Naive thymus-derived CD4-positive, alpha-beta T cell (primary cell): ENCODE measurements at regions not wholly inside any gene's neighbourhood (a gene's known extent, or its start where the extent isn't known, plus 50 kb on each side); places are given as distances from the start of the nearest gene placed in this dataset.

ENCODE experiments used
- ATAC-seq: fragments of 150-1000 bp; cut with Tn5 transposase; 2 replicates; pipeline ENCODE4 v1.10.0; 2021; ENCODE audit warnings: mild to moderate bottlenecking, moderate library complexity
- CTCF ChIA-PET: fragments of 350-600 bp; sonication (Branson Sonifier 250); formaldehyde crosslinking; loops from one replicate; lab custom pipeline; 2021; ENCODE audit warnings: antibody characterized with exemption; lab: Charles Lee
- POLR2A ChIA-PET: fragments of 350-600 bp; sonication (Branson Sonifier 250); formaldehyde crosslinking; loops from one replicate; lab custom pipeline; 2021; ENCODE audit warnings: antibody characterized with exemption, inconsistent platforms; lab: Charles Lee
- DNase-seq, 9 donors: peaks; one replicate each; pipeline versions ENCODE4 v3.0.0 to v3.0.0-alpha.2; 2020 to 2022; ENCODE audit warnings: mixed read lengths in 1 of 9
- H3K27ac ChIP-seq: one replicate; pipeline ENCODE4 v1.7.0; 2013; ENCODE audit warnings: mild to moderate bottlenecking, low read depth, low read length, moderate library complexity
- H3K27me3 ChIP-seq, 2 donors: one replicate each; pipeline ENCODE4 v1.7.0; 2013; ENCODE audit warnings: low read length in 2 of 2, mild to moderate bottlenecking in 2 of 2, moderate library complexity in 2 of 2; ENCODE audit not compliant: control insufficient read depth in 2 of 2, insufficient read depth in 2 of 2
- H3K36me3 ChIP-seq, 3 experiments: 1 replicate in 2 of 3; 2 replicates in 1 of 3; pipeline ENCODE4 v1.7.0; 2013; ENCODE audit warnings: low read length in 3 of 3, mild to moderate bottlenecking in 3 of 3, moderate library complexity in 1 of 3; ENCODE audit not compliant: insufficient read depth in 3 of 3, control insufficient read depth in 2 of 3
- H3K4me1 ChIP-seq, 2 donors: one replicate each; pipeline ENCODE4 v1.7.0; 2013; ENCODE audit warnings: low read length in 2 of 2, mild to moderate bottlenecking in 2 of 2, moderate library complexity in 1 of 2; ENCODE audit not compliant: control insufficient read depth in 2 of 2, insufficient read depth in 2 of 2
- H3K4me3 ChIP-seq: 2 replicates; pipeline ENCODE4 v1.7.0; 2013; ENCODE audit warnings: mild to moderate bottlenecking, low read length
- H3K9me3 ChIP-seq, 3 experiments: 1 replicate in 2 of 3; 2 replicates in 1 of 3; pipeline ENCODE4 v1.7.0; 2013; ENCODE audit warnings: low read length in 3 of 3; ENCODE audit not compliant: control insufficient read depth in 2 of 3
- H3K27ac Mint-ChIP-seq, 9 donors: one replicate each; pipeline ENCODE4 v1.8.0; 2020 to 2022; ENCODE audit warnings: mixed read lengths in 9 of 9, mild to moderate bottlenecking in 8 of 9, moderate library complexity in 5 of 9, inconsistent platforms in 2 of 9
- H3K27me3 Mint-ChIP-seq, 5 donors: one replicate each; pipeline ENCODE4 v1.8.0; 2021 to 2022; ENCODE audit warnings: mixed read lengths in 5 of 5, mild to moderate bottlenecking in 1 of 5
- H3K36me3 Mint-ChIP-seq, 5 donors: one replicate each; pipeline ENCODE4 v1.8.0; 2020 to 2022; ENCODE audit warnings: mixed read lengths in 5 of 5, mild to moderate bottlenecking in 3 of 5, inconsistent platforms in 1 of 5
- H3K4me1 Mint-ChIP-seq, 7 donors: one replicate each; pipeline ENCODE4 v1.8.0; 2020 to 2022; ENCODE audit warnings: mixed read lengths in 7 of 7, mild to moderate bottlenecking in 3 of 7, inconsistent platforms in 1 of 7
- H3K4me3 Mint-ChIP-seq, 10 donors: one replicate each; pipeline ENCODE4 v1.8.0; 2020 to 2022; ENCODE audit warnings: mild to moderate bottlenecking in 10 of 10, mixed read lengths in 10 of 10, moderate library complexity in 6 of 10, inconsistent platforms in 2 of 10
- H3K9me3 Mint-ChIP-seq, 11 donors: one replicate each; pipeline ENCODE4 v1.8.0; 2020 to 2022; ENCODE audit warnings: mixed read lengths in 11 of 11, mild to moderate bottlenecking in 4 of 11, inconsistent platforms in 1 of 11, moderate library complexity in 1 of 11
- intact Hi-C, 2 donors: fragments of 100-400 bp; cut with micrococcal nuclease; formaldehyde crosslinking; loops; one replicate each; pipeline ENCODE4 v1.15.1; 2023

GRCh38 chr18:8479789-8480188 is 129.4 kb upstream of the RAB12 start:
- H3K27me3 ChIP-seq, result no peaks in the 10 kb centered on the region
- DNase-seq (no peak), ATAC-seq (no peak)
- H3K9me3 ChIP-seq, result no peaks in the 10 kb centered on the region
- CTCF ChIA-PET, result no interaction called here
- no peak overlapping the region for H3K27ac ChIP-seq
- peaks cover 4 to 48% (median 24%) of the 10 kb centered on the region in 5 donors for H3K27me3 Mint-ChIP-seq
- H3K27ac Mint-ChIP-seq, result no peak overlapping the region
- H3K36me3 ChIP-seq, result no peaks in the 10 kb centered on the region
- H3K4me1 ChIP-seq, result no peaks in the 10 kb centered on the region
- H3K9me3 Mint-ChIP-seq, result peaks cover 0 to 5% (median 0%) of the 10 kb centered on the region in 11 donors
- peaks cover 0 to 6% (median 0%) of the 10 kb centered on the region in 7 donors for H3K4me1 Mint-ChIP-seq
- intact Hi-C loops, result loop anchor here (2.0 kb wide), 1 partner anchor 509 kb away; no protein-coding TSS in a partner anchor
- no peak overlapping the region for H3K4me3 Mint-ChIP-seq
- H3K4me3 ChIP-seq, result no peak overlapping the region
- no peaks in the 10 kb centered on the region for H3K36me3 Mint-ChIP-seq
- POLR2A ChIA-PET, result interaction anchor here (0.6 kb wide), 1 partner anchor 925 kb away, joined by 3 read pairs; no protein-coding TSS in a partner anchor

- POLR2A ChIA-PET, result no interaction called here
- Mint-ChIP-seq H3K4me3 (no peak overlapping the region), H3K36me3 (no peaks in the 10 kb centered on the region), H3K27ac (no peak overlapping the region), H3K4me1 (peaks cover 0 to 6% (median 0%) of the 10 kb centered on the region in 7 donors), H3K27me3 (peaks cover 2 to 47% (median 24%) of the 10 kb centered on the region in 5 donors), H3K9me3 (peaks cover 0 to 5% (median 0%) of the 10 kb centered on the region in 11 donors)
- Histone ChIP-seq H3K27me3 (no peaks in the 10 kb centered on the region), H3K4me3 (no peak overlapping the region), H3K4me1 (no peaks in the 10 kb centered on the region), H3K9me3 (no peaks in the 10 kb centered on the region), H3K27ac (no peak overlapping the region), H3K36me3 (no peaks in the 10 kb centered on the region)
- intact Hi-C loops, result no loop called here
- DNase-seq (no peak), ATAC-seq (no peak)
- CTCF ChIA-PET, result no interaction called here
These were observed 128.5 kb upstream of the RAB12 start for GRCh38 chr18:8480506-8481328.

- Histone ChIP-seq H3K4me1 (no peaks in the 10 kb centered on the region), H3K27ac (no peak overlapping the region), H3K27me3 (no peaks in the 10 kb centered on the region), H3K9me3 (no peaks in the 10 kb centered on the region), H3K36me3 (no peaks in the 10 kb centered on the region), H3K4me3 (no peak overlapping the region)
- Mint-ChIP-seq H3K4me1 (no peaks in the 10 kb centered on the region), H3K9me3 (peaks cover 0 to 3% (median 0%) of the 10 kb centered on the region in 11 donors), H3K27ac (no peak overlapping the region), H3K27me3 (peaks cover 5 to 24% (median 8%) of the 10 kb centered on the region in 5 donors), H3K36me3 (no peaks in the 10 kb centered on the region), H3K4me3 (no peak overlapping the region)
- CTCF ChIA-PET, result no interaction called here
- POLR2A ChIA-PET, result no interaction called here
- no peak for DNase-seq
- ATAC-seq, result no peak
- intact Hi-C loops, result no loop called here
These were observed 124.3 kb upstream of the RAB12 start for GRCh38 chr18:8484951-8485350.

- no peaks in the 10 kb centered on the region for H3K27me3 ChIP-seq
- Mint-ChIP-seq H3K27me3 (peaks cover 3 to 19% (median 6%) of the 10 kb centered on the region in 5 donors), H3K36me3 (no peaks in the 10 kb centered on the region), H3K9me3 (peaks cover 0 to 4% (median 1%) of the 10 kb centered on the region in 11 donors), H3K4me3 (no peak overlapping the region), H3K27ac (no peak overlapping the region), H3K4me1 (no peaks in the 10 kb centered on the region)
- H3K4me1 ChIP-seq, result no peaks in the 10 kb centered on the region
- no peak overlapping the region for H3K4me3 ChIP-seq
- intact Hi-C loops, result no loop called here
- no peaks in the 10 kb centered on the region for H3K36me3 ChIP-seq
- DNase-seq (no peak), ATAC-seq (no peak)
- H3K9me3 ChIP-seq, result no peaks in the 10 kb centered on the region
- CTCF ChIA-PET, result no interaction called here
- POLR2A ChIA-PET, result no interaction called here
- no peak overlapping the region for H3K27ac ChIP-seq
These were observed 119.5 kb upstream of the RAB12 start for GRCh38 chr18:8489761-8490160.

- ATAC-seq, result no peak
- Mint-ChIP-seq H3K27ac (no peak overlapping the region), H3K4me1 (peaks cover 0 to 2% (median 0%) of the 10 kb centered on the region in 7 donors), H3K27me3 (peaks cover 3 to 21% (median 8%) of the 10 kb centered on the region in 5 donors), H3K9me3 (peaks cover 0 to 4% (median 1%) of the 10 kb centered on the region in 11 donors), H3K4me3 (no peak overlapping the region), H3K36me3 (no peaks in the 10 kb centered on the region)
- no peak overlapping the region for H3K27ac ChIP-seq
- H3K4me3 ChIP-seq, result no peak overlapping the region
- no peak for DNase-seq
- H3K36me3 ChIP-seq, result no peaks in the 10 kb centered on the region
- ChIA-PET CTCF (no interaction called here), POLR2A (no interaction called here)
- no peaks in the 10 kb centered on the region for H3K27me3 ChIP-seq
- intact Hi-C loops, result no loop called here
- no peaks in the 10 kb centered on the region for H3K4me1 ChIP-seq
- H3K9me3 ChIP-seq, result no peaks in the 10 kb centered on the region
These were observed 117.7 kb upstream of the RAB12 start for GRCh38 chr18:8491516-8491915.

GRCh38 chr18:8493141-8493540 is 116.1 kb upstream of the RAB12 start:
- H3K4me1 ChIP-seq, result no peaks in the 10 kb centered on the region
- Mint-ChIP-seq H3K27me3 (peaks cover 3 to 21% (median 8%) of the 10 kb centered on the region in 5 donors), H3K27ac (no peak overlapping the region), H3K4me1 (peaks cover 0 to 2% (median 0%) of the 10 kb centered on the region in 7 donors), H3K9me3 (peaks cover 0 to 4% (median 2%) of the 10 kb centered on the region in 11 donors), H3K36me3 (no peaks in the 10 kb centered on the region), H3K4me3 (no peak overlapping the region)
- no peak overlapping the region for H3K27ac ChIP-seq
- ChIA-PET POLR2A (no interaction called here), CTCF (no interaction called here)
- H3K4me3 ChIP-seq, result no peak overlapping the region
- ATAC-seq, result no peak
- H3K36me3 ChIP-seq, result no peaks in the 10 kb centered on the region
- intact Hi-C loops, result no loop called here
- no peaks in the 10 kb centered on the region for H3K27me3 ChIP-seq
- H3K9me3 ChIP-seq, result no peaks in the 10 kb centered on the region
- DNase-seq, result no peak

GRCh38 chr18:8496186-8496585 is 113.1 kb upstream of the RAB12 start:
- Mint-ChIP-seq H3K27ac (peak overlapping the region in 1 of 9 donors; percentile 20), H3K36me3 (no peaks in the 10 kb centered on the region), H3K9me3 (peaks cover 0 to 3% (median 0%) of the 10 kb centered on the region in 11 donors), H3K4me1 (peaks cover 0 to 2% (median 0%) of the 10 kb centered on the region in 7 donors), H3K4me3 (no peak overlapping the region), H3K27me3 (peaks cover 0 to 19% (median 11%) of the 10 kb centered on the region in 5 donors)
- H3K9me3 ChIP-seq, result no peaks in the 10 kb centered on the region
- ChIA-PET POLR2A (no interaction called here), CTCF (no interaction called here)
- ATAC-seq, result no peak
- intact Hi-C loops, result no loop called here
- H3K27ac ChIP-seq, result no peak overlapping the region
- no peaks in the 10 kb centered on the region for H3K27me3 ChIP-seq
- no peak overlapping the region for H3K4me3 ChIP-seq
- H3K4me1 ChIP-seq, result no peaks in the 10 kb centered on the region
- no peak for DNase-seq
- H3K36me3 ChIP-seq, result no peaks in the 10 kb centered on the region
